HG03108 (cell line): ENCODE measurements at regions not wholly inside any gene's neighbourhood (a gene's known extent, or its start where the extent isn't known, plus 50 kb on each side); places are given as distances from the start of the nearest gene placed in this dataset.
A peak's percentile ranks its signal among the peaks of the same experiment; 100 is the strongest.

ENCODE experiments used
- ATAC-seq: cut with Tn5 transposase; IDR thresholded peaks from one replicate; pipeline ENCODE4 v1.9.1; 2021; ENCODE audit warnings: moderate library complexity; ENCODE audit not compliant: unreplicated experiment

DNA sequence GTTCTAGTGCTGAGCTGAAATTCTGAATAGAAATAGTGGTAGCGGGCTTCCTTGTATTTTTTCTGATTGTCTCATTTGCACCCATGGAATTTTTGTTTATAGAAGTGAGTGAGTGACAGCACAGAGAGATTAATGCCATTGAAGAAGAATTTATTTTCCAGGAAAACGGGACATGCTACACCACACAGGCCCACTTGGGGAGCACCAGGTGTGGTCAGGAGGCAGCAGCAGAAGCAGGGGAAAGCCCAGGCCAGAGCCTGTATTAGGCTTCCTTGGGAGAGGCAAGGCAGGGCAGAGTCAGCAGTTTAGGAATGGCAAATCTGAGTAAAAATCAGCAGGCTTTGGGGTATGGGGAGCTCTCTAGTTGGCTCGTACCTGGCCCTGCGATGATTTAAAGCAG, 88.4 kb upstream of the ATP11B start:
- no peak for ATAC-seq

DNA sequence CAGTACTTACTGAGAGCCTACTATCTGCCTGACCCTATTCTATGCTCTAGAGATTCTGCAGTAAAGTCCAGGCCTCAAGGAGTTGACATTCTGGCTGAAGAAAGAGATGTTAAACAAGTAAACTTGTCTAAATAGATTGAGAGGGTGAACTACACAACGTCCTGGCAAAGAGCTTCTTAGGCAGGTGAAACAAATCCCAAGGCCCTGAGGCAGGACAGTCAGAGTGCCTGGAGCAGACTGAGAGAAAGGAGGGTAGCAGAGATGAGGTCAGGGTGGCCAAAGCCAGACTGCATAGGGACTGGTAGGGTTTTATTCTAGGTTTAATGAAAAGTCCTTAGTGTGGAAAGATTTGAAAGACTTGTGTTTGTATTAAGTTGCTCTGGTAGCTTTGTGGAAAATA, 84.5 kb upstream of the ATP11B start:
- ATAC-seq: no peak

DNA sequence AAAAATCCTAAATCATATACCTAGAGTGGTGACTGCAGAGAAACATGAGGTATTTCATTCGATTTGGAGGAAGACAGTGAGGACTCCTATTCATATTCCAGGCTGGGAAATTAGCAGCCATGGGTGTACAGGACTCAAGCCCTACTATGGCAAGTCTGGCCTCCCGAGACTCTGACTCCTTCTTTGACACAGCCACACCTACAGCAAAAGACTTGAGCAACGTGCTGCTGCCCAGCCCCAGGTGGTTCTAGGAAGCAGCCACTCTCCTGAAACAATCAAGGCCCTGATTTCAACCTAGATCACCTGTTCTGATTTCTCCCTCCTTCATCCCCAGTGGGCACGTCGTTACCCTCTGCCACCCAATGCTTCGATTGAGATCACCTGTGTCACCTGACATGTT, 84.0 kb upstream of the ATP11B start:
- ATAC-seq: no peak

DNA sequence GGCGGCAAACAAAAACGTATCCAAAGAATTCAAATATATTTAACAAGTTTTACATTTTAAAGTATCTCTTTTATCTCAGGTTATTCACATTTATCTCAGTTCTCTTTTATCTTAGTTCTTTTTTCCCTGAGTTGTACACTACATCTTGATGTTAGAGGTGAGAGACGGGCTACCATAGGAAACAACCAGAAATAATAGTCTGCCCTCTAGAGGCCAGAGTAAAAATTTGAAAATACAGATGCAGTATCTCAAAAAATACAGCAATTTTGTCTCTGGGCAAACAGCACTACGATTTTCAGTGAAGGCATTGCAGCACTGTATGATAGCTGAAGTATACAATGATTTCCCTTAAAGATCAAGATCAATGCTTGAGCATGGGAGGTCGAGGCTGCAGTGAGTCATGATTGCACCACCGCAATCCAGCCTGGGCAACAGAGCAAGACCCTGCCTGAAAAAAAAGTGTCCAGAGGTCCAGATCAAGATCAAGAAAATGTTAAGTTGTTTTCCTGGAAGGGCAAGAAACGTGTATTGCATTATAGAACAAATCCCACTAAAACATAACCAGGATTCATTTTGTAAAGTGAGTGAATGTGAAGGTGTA, 82.6 kb upstream of the ATP11B start:
- no peak for ATAC-seq

DNA sequence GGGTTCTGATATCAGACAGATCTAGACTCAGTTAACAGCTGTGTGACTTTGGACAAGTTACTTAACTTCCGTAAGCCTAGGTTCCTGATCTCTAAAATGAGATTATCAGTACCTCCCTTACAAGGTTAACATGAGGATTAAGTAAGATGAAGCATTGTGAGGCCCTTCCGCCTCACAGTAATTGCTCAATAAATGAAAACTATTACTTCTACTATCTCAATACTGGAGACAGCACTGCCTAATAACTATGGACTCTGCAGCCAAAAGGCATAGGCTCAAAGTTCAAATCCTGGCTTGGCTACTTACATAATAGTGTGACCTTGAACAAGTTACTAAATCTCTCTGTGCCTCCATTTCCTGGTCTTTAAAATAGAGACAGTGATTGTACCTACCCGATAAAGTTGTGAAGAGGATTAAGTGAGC, 82.0 kb upstream of the ATP11B start:
- ATAC-seq: no peak

DNA sequence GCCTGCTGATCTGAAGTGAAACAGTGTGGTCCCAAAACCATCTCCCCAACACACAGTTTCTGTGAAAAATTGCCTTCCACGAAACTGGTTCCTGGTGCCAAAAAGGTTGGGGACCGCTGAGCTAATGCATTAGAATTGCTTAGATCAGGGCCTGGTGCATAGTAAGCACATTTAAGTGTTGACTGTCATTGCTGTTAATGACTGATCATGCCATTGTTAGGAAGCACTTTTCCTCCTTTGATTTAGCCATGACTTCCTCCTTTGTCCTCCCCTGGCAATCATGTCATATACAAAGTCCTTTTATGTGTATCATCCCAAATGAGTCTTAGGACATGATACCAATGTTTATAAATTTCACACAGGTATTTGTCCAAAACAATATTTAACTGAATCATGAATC, 81.5 kb upstream of the ATP11B start:
- no peak for ATAC-seq

DNA sequence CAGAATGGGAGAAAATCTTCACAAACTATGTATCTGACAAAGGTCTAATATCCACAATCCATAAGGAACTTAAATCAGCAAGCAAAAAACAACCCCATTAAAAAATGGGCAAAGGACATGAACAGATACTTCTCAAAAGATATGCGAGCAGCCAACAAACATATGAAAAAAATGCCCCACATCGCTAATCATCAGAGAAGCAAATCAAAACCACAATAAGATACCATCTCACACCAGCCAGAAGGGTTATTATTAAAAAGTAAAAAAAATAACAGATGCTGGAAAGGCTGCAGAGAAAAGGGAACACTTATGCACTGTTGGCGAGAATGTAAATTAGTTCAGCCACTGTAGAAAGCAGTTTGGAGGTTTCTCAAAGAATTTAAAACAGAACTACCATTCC, 80.2 kb upstream of the ATP11B start:
- ATAC-seq: no peak

DNA sequence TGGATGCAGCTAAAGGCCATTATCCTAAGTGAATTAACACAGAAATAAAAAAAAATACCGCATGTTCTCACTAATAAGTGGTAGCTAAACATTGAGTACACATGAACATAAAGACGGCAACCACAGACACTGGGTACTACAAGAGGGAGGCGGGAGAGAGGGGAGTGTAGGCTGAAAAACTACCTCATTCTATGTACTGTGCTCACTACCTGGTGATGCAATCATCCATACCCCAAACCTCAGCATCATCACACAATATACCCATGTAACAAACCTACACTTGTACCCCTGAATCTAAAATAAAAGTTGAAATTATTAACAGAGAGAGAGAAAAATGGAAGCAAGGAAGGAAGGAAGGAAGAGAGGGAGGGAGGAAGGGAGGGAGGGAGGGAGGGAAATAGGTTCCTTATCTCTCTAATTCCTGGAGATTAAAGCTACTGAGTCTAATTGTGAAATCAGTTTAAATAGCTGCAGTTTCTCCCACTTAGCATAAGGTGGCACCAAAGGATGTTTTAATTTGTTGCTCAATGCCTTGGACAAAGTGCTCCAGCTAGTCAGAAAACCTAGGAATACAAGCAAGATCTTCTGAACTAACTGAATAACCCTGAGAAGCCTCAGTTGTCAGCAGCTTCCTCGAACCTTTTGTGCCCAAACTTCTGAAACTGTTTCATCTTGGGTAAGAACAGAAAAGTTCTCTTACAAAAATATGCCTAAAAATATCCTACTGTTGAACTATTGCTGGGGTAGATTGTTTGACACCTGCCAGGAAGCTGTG, 79.4 kb upstream of the ATP11B start:
- ATAC-seq: peak; percentile 42

DNA sequence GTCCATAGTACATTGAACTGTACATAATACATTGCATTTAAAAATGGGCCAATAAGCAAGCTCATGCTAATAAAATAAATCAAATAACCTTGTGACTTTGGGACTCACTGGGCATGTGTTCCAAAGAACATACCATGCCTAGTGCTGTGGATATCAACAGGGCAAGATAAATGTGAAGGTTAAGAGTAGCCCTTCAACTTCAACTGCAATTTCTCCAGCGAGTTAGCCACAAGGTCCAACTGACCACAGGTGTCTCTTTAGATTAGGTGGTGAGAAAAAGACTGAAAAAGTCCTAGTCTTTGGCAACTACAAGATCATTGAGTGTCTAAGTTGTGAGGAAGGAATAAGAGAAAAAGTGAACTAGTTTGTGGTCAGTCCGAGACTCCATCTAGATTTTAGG, 78.3 kb upstream of the ATP11B start:
- no peak for ATAC-seq

DNA sequence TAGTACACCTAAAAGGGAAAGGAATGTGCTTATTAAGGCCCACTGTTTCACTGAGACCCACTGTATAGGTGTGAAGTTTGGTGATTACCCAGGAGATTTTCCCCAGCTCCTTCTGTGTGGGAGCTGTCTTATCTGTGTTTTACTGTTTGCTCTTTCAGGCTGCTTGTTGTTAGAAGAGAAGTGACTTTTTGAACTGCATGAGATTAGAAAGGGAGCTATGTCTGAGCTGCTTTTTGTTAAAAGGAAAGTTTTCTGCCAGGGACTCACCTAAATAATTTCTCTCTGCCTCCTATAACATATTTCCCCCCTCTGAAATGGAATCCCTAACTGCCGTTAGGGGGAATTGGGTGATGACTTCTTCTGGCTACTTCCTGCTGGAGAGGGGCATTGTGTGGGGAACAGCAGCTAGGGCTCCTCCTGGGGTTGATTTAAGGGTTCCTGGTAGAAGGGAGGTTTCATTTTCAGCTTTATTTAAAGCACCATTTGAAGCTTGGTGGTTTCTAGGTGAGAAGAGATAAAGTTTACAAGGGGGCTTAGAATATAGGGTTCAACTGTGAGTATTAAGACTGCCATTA, 77.1 kb upstream of the ATP11B start:
- peak; percentile 40 for ATAC-seq

DNA sequence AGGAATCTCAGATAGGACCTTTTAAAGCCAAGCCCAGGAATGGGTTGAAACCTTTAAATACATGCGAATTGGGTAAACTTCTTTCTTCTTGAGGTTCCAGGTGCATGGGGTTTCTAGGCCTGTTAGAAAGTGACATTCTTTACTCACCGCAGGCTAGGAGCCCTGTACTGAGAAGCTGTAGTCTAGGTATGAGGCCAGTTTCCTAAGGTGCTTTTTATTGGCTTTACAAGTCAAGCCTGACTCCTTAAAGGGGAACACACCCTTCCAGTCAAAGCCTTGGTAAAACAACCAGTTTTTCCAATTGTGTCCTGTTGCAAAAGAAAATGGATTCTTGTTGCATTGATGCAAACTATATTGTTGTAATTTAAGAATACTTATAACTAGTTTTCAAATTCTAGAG, 76.1 kb upstream of the ATP11B start:
- ATAC-seq: peak; percentile 77

DNA sequence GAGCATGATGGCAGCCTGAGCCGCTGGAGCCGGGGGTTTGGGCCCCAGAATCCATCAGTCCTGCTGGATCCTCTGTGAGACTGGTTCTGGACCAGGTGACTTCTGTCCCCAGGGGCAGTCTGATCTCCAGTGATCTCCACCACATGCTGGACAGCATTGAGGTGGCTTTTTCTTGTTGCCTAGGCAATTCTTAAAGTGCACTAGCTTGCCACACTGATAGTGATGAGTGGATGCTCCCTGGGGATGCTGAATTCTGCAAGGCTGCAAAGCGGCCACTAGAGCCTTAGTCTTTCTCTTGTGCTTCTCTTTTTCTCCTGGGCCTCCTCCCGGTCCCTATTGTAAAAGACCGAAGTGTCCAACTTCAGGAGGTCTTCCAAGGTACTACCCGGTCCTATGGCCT, 70.4 kb upstream of the ATP11B start:
- no peak for ATAC-seq

DNA sequence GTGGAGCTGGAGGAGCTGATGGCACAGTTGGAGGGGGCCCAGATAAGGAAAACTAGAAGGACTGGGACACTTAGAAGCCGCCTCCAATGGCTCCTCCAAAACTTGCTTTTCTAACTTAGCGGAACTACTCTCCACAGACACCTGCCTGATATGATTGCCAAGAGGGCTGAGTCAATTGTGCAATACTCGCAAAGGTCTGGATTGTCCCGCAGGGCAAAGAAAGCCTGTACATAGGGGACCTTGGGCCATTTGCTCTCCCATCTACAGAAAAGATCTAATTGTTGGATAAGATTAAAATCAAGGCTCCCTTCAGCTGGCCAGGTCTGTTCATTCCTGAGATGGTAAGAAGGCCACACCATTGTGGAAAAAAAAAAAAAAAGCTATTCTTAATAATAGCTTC, 69.7 kb upstream of the ATP11B start:
- ATAC-seq: no peak

DNA sequence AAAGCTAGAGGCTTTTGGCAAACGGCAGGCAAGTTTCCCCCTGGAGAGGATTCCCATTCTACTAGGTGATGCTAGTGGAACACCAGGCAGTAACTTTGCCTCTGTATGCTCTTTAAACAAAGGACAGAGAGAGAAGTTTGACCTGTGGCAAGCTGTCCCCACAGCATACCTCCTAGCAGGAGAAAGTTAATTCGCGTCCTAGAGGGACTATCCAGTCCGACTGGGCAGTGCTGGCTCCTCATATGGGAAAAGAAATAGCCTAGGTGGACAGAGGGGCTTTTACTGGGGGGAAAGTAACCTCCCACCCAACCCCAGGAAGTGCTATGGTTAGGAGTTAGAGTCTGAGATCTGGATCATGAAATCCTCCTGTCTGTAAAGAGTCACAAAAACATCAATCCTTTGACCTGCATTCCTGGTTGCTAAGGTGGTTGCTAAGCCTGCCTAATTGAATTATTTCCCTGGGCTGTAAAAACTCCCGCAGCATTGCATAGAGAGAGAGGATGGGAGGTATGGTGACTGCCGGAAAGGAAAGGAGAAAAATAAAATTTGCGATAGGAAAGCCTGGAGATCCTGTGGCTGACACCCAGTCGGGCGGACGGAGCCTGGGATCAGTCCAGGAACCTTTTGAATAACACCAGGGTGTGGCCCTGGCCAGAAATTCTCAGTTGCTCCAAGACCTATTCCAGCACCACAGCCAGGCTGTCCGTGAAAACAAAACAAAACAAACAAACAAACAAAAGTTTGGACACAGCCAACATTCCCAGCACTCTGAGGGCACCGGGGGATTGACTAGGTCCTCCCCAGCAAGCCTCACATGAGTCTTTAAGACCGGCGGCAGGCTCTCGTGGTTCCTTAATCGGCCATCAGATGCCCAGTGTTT, 67.7 kb upstream of the ATP11B start:
- ATAC-seq: no peak

DNA sequence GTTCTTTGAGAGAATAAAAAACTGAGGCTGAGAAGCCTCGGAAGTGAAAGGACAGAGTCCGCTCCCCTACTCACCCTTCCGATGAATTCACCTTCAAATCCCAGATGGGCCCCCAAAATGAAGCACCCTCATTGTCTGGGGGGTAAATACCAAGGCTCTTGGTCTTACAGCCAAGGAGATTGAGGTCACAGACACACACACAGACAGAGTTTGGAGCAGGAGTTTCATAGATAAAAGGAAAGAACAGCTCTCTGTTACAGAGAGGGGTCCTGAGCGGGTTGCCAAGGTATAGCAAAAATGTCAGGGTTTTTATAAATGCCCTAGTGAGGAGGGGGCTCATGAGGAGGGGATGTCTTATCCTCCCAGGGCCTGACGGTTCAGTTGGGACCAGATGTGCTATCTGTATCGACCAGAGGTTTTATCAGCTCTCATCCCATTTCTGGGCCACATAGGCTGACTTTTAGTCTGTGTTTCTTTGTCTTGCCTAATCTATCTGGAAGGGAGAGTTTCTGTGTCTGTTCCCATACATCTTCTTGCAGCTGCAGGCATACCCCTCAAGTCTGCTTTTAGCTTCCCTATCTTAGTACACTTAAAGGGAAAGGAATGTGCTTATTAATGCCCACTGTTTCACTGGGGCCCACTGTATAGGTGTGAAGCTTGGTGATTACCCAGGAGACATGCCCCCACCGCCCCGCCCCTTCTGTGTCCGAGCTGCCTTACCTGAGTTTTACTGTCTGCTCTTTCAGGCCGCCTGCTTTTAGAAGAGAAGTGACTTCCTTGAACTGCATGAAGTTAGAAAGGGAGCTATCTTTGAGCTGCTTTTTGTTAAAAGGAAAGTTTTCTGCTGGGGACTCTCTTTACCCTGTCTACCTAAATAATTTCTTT, 66.8 kb upstream of the ATP11B start:
- no peak for ATAC-seq

DNA sequence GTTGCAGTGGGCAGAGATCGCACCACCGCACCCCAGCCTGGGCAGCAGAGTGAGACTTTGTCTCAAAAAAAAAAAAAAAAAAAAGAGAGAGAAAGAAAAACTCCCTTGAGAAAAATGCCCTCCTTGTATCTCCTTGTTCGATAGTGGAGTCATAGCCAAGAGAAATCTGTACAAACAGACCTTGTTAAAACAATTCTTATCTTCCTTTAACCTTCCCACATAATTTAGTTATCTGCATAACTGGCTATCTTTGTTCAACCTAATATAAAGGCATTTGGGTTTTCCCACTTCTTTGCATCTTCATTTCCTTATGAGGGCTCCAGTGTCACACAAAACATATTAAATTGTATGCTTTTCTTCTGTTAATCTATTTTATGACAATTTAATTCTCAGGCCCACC, 65.1 kb upstream of the ATP11B start:
- ATAC-seq: no peak

DNA sequence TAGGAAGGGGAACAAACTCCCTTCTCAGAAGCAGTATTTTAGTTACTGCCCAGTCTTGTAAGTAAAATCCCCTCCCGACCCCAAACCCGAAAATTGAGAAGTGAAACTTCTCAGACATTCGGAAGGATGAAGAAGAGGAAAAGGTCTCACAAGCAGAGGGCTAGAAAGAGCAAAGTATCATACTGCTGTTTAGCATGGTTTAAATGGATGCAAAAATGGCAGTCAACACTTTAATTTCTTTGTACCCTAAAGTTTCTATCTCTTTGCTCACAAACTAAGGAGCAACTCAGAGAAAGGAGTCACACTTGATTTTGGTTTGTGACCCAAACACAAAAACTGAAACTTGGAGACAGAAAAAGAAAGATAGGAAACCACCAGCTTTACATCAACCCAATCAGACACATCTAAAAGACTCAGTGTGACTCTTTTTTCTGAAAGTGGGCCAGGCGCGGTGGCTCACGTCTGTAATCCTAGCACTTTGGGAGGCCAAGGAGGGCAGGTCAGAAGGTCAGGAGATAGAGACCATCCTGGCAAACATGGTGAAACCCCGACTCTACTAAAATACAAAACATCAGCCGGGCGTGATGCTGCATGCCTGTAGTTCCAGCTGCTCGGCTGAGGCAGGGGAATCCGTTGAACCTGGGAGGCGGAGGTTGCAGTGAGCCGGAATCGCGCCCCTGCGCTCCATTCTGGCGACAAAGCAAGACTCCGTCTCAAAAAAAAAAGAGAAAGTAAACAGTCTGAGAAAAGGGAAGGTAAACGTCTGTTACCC, 63.2 kb upstream of the ATP11B start:
- peak; percentile 71 for ATAC-seq

DNA sequence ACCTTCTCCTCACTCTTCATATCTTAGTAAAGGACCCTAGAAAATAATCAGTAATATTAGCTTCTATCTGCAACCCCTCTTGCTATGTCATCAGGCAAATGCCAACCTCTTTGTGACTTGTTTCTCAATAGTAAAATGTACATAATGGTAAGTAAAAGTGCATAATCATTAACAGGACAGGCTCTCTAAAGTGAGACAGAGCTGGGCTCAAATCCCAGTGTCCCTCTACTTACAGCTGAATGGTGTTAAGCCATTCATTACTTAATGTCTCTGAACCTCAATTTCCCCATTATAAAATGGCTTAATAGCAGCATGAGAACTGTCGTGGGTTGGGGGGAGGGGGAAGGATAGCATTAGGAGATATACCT, 62.6 kb upstream of the ATP11B start:
- ATAC-seq: no peak

DNA sequence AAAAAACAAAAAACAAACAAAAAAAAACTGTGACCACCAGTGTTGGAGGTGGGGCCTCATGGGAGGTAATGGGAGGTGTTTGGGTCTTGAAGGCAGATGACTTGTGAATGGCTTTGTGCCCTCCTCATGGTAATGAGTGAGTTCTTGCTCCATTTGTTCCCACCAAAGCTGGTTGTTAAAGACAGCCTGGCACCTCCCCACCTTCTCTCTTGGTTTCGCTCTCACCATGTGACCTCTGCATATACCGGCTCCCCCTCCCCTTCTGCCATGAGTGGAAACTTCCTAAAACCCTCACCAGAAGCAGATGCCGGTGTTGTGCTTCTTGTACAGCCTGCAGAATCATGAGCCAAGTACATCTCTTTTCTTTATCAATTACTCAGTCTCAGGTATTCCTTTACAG, 61.5 kb upstream of the ATP11B start:
- ATAC-seq: no peak
